ENCODE measurements at regions not wholly inside any gene's neighbourhood (a gene's known extent, or its start where the extent isn't known, plus 50 kb on each side); places are given as distances from the start of the nearest gene placed in this dataset.

DNA sequence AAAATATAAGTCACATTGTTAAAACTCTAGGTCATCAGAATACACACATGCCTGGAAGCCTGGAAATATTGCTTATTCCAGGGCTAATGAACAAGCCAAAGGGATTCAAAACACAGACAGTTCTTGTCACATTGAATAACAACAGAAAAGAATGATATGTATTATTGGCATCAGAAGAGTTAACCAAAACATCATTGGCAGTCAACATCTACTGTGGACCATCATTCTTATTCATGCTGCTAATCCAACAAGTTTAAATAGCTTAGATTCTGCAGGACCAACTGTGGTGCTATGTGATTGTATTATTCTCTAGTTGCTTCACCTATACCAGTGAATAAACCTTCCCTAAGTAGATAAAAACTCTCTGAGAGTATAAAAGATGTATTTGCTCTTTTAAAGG, 198.3 kb downstream of the NEBL start:
- Histone ChIP-seq H3K9ac (ENCODE audit: insufficient read depth, low read depth, low read length) (no peak overlapping the region), H3K4me2 (ENCODE audit: low read depth, low read length) (no peak overlapping the region), H3K4me1 (ENCODE audit: insufficient read depth, low read length) (no peaks in the 10 kb centered on the region), H3K9me3 (ENCODE audit: low read length) (peaks cover 6% of the 10 kb centered on the region; the same call in 1 of the 2 replicates), H4K20me1 (ENCODE audit: insufficient read depth, low read length) (no peaks in the 10 kb centered on the region), H3K36me3 (replicated peaks in 1 of 2; ENCODE audit: control insufficient read depth in 1 of 2, insufficient read depth in 2 of 2, low read length in 2 of 2) (no peaks in the 10 kb centered on the region), H2AFZ (ENCODE audit: low read length) (no peak overlapping the region), H3K79me2 (ENCODE audit: insufficient read depth, low read length) (no peaks in the 10 kb centered on the region), H3K4me3 (replicated peaks in 1 of 3; ENCODE audit: insufficient read depth in 1 of 3, low read depth in 2 of 3, low read length in 3 of 3) (no peak overlapping the region), H3K27me3 (ENCODE audit: control insufficient read depth in 1 of 2, insufficient read depth in 2 of 2, low read length in 2 of 2) (no peaks in the 10 kb centered on the region), H3K27ac (ENCODE audit: extremely low read length, insufficient read depth, low read length) (no peak overlapping the region)
- no TSS peak for BruUV-seq (replicated peaks)
- FAIRE-seq, result no peak
- POLR2A ChIA-PET, result no interaction called here
- DNase-seq (ENCODE audit: low spot score), result no peak
- CTCF ChIA-PET (ENCODE audit: low intra/inter-chr PET ratio, low total read pairs), result no interaction called here
- intact Hi-C loops (cut with micrococcal nuclease; ENCODE audit: unreplicated experiment) (no loop called here), in situ Hi-C loops (cut with HindIII; ENCODE audit: extremely low pct_ligation_motif_present, low pct_unique_long_range_greater_than_20kb) (no loop called here)
- no peak for ATAC-seq
- no peak for TF ChIP-seq RAD21 (CRISPR knock-in tag; IDR thresholded peaks at IDR 0.05)
- TF ChIP-seq, protein P1, sequence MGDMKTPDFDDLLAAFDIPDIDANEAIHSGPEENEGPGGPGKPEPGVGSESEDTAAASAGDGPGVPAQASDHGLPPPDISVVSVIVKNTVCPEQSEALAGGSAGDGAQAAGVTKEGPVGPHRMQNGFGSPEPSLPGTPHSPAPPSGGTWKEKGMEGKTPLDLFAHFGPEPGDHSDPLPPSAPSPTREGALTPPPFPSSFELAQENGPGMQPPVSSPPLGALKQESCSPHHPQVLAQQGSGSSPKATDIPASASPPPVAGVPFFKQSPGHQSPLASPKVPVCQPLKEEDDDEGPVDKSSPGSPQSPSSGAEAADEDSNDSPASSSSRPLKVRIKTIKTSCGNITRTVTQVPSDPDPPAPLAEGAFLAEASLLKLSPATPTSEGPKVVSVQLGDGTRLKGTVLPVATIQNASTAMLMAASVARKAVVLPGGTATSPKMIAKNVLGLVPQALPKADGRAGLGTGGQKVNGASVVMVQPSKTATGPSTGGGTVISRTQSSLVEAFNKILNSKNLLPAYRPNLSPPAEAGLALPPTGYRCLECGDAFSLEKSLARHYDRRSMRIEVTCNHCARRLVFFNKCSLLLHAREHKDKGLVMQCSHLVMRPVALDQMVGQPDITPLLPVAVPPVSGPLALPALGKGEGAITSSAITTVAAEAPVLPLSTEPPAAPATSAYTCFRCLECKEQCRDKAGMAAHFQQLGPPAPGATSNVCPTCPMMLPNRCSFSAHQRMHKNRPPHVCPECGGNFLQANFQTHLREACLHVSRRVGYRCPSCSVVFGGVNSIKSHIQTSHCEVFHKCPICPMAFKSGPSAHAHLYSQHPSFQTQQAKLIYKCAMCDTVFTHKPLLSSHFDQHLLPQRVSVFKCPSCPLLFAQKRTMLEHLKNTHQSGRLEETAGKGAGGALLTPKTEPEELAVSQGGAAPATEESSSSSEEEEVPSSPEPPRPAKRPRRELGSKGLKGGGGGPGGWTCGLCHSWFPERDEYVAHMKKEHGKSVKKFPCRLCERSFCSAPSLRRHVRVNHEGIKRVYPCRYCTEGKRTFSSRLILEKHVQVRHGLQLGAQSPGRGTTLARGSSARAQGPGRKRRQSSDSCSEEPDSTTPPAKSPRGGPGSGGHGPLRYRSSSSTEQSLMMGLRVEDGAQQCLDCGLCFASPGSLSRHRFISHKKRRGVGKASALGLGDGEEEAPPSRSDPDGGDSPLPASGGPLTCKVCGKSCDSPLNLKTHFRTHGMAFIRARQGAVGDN (CRISPR knock-in tag; IDR thresholded peaks at IDR 0.05), result no peak
- TF ChIP-seq GTF3A (CRISPR knock-in tag; conservative IDR thresholded peaks at IDR 0.05), result no peak
- no peak for TF ChIP-seq KMT2A (CRISPR knock-in tag; IDR thresholded peaks at IDR 0.05)
- TF ChIP-seq, protein P2, sequence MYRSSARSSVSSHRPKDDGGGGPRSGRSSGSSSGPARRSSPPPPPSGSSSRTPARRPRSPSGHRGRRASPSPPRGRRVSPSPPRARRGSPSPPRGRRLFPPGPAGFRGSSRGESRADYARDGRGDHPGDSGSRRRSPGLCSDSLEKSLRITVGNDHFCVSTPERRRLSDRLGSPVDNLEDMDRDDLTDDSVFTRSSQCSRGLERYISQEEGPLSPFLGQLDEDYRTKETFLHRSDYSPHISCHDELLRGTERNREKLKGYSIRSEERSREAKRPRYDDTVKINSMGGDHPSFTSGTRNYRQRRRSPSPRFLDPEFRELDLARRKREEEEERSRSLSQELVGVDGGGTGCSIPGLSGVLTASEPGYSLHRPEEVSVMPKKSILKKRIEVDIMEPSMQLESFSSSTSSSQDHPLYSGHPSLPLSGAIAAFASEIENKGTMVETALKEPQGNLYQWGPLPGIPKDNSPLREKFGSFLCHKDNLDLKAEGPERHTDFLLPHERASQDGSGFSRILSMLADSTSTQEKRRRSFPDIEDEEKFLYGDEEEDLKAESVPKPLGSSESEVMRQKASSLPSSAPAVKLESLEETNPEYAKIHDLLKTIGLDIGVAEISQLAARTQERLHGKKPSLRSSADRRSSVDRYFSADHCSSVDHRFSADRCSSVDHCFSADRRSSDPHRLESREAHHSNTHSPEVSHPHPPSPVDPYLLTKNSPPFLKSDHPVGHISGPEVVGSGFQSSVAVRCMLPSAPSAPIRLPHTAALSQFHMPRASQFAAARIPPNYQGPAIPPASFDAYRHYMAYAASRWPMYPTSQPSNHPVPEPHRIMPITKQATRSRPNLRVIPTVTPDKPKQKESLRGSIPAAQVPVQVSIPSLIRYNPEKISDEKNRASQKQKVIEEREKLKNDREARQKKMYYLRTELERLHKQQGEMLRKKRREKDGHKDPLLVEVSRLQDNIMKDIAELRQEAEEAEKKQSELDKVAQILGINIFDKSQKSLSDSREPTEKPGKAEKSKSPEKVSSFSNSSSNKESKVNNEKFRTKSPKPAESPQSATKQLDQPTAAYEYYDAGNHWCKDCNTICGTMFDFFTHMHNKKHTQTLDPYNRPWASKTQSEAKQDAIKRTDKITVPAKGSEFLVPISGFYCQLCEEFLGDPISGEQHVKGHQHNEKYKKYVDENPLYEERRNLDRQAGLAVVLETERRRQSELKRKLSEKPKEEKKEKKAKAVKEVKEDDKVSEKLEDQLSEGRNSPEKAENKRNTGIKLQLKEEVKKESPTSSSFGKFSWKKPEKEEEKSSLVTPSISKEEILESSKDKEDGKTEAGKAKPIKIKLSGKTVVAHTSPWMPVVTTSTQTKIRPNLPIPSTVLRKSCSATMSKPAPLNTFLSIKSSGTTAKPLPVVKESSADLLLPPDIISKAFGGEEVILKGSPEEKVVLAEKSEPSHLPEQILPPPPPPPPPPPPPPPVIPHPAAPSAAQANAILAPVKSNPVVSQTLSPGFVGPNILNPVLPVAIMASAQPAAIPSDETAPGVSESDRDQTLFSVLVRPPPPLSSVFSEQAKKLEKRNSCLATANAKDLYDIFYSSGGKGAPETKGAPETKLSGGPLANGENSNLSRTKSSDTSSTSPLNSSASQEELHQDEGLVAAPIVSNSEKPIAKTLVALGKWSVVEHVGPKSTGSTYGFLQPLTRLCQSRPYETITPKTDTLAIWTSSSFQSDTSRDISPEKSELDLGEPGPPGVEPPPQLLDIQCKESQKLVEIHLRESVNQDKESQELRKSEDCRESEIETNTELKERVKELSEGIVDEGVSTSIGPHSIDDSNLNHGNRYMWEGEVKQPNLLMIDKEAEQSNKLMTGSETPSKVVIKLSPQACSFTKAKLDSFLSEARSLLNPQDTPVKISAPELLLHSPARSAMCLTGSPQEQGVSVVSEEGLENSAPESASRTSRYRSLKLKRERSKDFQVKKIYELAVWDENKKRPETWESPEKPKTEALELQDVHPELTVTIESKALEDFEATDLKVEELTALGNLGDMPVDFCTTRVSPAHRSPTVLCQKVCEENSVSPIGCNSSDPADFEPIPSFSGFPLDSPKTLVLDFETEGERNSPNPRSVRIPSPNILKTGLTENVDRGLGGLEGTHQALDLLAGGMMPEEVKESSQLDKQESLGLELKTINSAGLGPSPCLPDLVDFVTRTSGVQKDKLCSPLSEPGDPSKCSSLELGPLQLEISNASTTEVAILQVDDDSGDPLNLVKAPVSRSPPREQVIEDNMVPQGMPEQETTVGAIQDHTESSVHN (CRISPR knock-in tag; IDR thresholded peaks at IDR 0.05), result no peak
- TF ChIP-seq MEIS2 (CRISPR knock-in tag; IDR thresholded peaks at IDR 0.05), result no peak
- TF ChIP-seq, protein P3, sequence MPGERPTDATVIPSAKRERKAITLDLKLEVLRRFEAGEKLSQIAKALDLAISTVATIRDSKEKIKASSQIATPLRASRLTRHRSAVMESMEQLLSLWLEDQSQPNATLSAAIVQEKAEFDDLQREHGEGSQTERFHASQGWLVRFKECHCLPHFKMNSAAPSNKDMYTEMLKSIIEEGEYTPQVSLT (CRISPR knock-in tag; IDR thresholded peaks at IDR 0.05; ENCODE audit: borderline replicate concordance, low read depth), result no peak
- no peak for TF ChIP-seq MATR3 (CRISPR knock-in tag; IDR thresholded peaks at IDR 0.05)
- no peak for TF ChIP-seq SMAD3 (CRISPR knock-in tag; IDR thresholded peaks at IDR 0.05)
- TF ChIP-seq, protein P4, sequence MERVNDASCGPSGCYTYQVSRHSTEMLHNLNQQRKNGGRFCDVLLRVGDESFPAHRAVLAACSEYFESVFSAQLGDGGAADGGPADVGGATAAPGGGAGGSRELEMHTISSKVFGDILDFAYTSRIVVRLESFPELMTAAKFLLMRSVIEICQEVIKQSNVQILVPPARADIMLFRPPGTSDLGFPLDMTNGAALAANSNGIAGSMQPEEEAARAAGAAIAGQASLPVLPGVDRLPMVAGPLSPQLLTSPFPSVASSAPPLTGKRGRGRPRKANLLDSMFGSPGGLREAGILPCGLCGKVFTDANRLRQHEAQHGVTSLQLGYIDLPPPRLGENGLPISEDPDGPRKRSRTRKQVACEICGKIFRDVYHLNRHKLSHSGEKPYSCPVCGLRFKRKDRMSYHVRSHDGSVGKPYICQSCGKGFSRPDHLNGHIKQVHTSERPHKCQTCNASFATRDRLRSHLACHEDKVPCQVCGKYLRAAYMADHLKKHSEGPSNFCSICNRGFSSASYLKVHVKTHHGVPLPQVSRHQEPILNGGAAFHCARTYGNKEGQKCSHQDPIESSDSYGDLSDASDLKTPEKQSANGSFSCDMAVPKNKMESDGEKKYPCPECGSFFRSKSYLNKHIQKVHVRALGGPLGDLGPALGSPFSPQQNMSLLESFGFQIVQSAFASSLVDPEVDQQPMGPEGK (CRISPR knock-in tag; IDR thresholded peaks at IDR 0.05), result no peak
- TF ChIP-seq, protein P5, sequence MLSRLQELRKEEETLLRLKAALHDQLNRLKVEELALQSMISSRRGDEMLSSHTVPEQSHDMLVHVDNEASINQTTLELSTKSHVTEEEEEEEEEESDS (CRISPR knock-in tag; IDR thresholded peaks at IDR 0.05; ENCODE audit: borderline replicate concordance), result no peak

Measured in HepG2 (cell line).